DOHH2 (cell line): ENCODE measurements at regions not wholly inside any gene's neighbourhood (a gene's known extent, or its start where the extent isn't known, plus 50 kb on each side); places are given as distances from the start of the nearest gene placed in this dataset.

Experiments
- H3F3A ChIP-seq: fragments of 200-600 bp; sonication (generic), shearing (Covaris generic); 2 replicates; pipeline ENCODE4 v1.6.0; 2016; ENCODE audit warnings: antibody characterized with exemption, mild to moderate bottlenecking; ENCODE audit not compliant: control insufficient read depth, insufficient read depth
- H3K27ac ChIP-seq: fragments of 200-600 bp; sonication (generic); 2 replicates; pipeline ENCODE4 v1.5.1; 2014; ENCODE audit warnings: low read depth, mild to moderate bottlenecking, low read length, moderate library complexity
- H3K27me3 ChIP-seq: fragments of 200-600 bp; sonication (generic); 2 replicates; pipeline ENCODE4 v1.6.1; 2014; ENCODE audit warnings: mild to moderate bottlenecking, low read length, mixed read lengths; ENCODE audit not compliant: control insufficient read depth
- H3K36me3 ChIP-seq: fragments of 200-600 bp; sonication (generic); 2 replicates; pipeline ENCODE4 v1.6.1; 2014; ENCODE audit warnings: mild to moderate bottlenecking, low read length, moderate library complexity, mixed read lengths; ENCODE audit not compliant: control insufficient read depth
- H3K4me1 ChIP-seq: fragments of 200-600 bp; sonication (generic); 2 replicates; pipeline ENCODE4 v1.6.1; 2014; ENCODE audit warnings: mild to moderate bottlenecking, low read length, mixed read lengths; ENCODE audit not compliant: control insufficient read depth
- H3K4me2 ChIP-seq: fragments of 200-600 bp; sonication (generic); 2 replicates; pipeline ENCODE4 v1.6.0; 2014; ENCODE audit warnings: mild to moderate bottlenecking, low read length, moderate library complexity
- H3K4me3 ChIP-seq: fragments of 200-600 bp; sonication (generic); 2 replicates; pipeline ENCODE4 v1.5.1; 2014; ENCODE audit warnings: mild to moderate bottlenecking, low read length, mixed read lengths
- H3K79me2 ChIP-seq: fragments of 200-600 bp; sonication (generic); 2 replicates; pipeline ENCODE4 v1.6.1; 2014; ENCODE audit warnings: mild to moderate bottlenecking, low read length, mixed read lengths; ENCODE audit not compliant: control insufficient read depth
- H3K9me2 ChIP-seq: fragments of 200-600 bp; sonication (generic); replicated peaks from 2 replicates; pipeline ENCODE4 v1.6.1; 2014; ENCODE audit warnings: mild to moderate bottlenecking, low read length, mixed read lengths; ENCODE audit not compliant: control insufficient read depth
- H3K9me3 ChIP-seq: fragments of 200-600 bp; sonication (generic); 2 replicates; pipeline ENCODE4 v1.6.1; 2014; ENCODE audit warnings: antibody characterized with exemption, low read length, mixed read lengths; ENCODE audit not compliant: control insufficient read depth, insufficient read depth
- H4K20me1 ChIP-seq: fragments of 200-600 bp; sonication (generic); 2 replicates; pipeline ENCODE4 v1.6.0; 2014; ENCODE audit warnings: low read depth, mild to moderate bottlenecking, antibody characterized with exemption, low read length, moderate library complexity; ENCODE audit not compliant: control insufficient read depth, insufficient read depth
- CTCF ChIP-seq: fragments of 200-600 bp; sonication (generic); IDR thresholded peaks from one replicate; pipeline ENCODE4 v1.5.1; 2014; ENCODE audit warnings: antibody characterized with exemption, mild to moderate bottlenecking, low read depth, low read length; ENCODE audit not compliant: poor library complexity, severe bottlenecking
- EZH2phosphoT487 ChIP-seq: fragments of 200-600 bp; sonication (generic); IDR thresholded peaks from 2 replicates; pipeline ENCODE4 v1.6.1; 2017; ENCODE audit warnings: borderline replicate concordance, mild to moderate bottlenecking, antibody characterized with exemption, low read length, moderate library complexity, mixed read lengths

DNA sequence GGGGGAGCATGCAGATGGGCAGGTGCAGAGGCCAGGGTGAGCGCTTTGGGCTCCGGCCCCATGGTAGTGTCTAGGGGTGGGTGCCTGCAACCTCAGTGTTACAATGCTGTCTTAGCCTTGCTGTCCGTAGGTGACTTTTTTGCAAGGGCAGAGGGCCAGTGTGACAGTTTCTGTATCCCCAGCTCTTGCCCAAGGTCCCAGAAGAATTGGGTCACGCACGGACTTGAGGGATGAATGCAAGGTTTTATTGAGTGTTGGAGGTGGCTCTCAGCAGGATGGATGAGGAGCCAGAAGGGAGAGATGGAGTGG, 492.5 kb downstream of the AGTPBP1 start:
- H3K79me2 ChIP-seq, result no peaks in the 10 kb centered on the region
- H3K9me2 ChIP-seq, result no peaks in the 10 kb centered on the region
- no peaks in the 10 kb centered on the region for H3K9me3 ChIP-seq
- TF ChIP-seq CTCF (no peak), EZH2phosphoT487 (no peak)
- H4K20me1 ChIP-seq, result no peaks in the 10 kb centered on the region
- no peak overlapping the region for H3K4me2 ChIP-seq
- H3K36me3 ChIP-seq, result no peaks in the 10 kb centered on the region
- H3K4me3 ChIP-seq, result no peak overlapping the region
- H3K4me1 ChIP-seq, result no peaks in the 10 kb centered on the region
- H3F3A ChIP-seq, result no peaks in the 10 kb centered on the region
- H3K27ac ChIP-seq, result no peak overlapping the region
- no peaks in the 10 kb centered on the region for H3K27me3 ChIP-seq

- H4K20me1 ChIP-seq, result no peaks in the 10 kb centered on the region
- H3K36me3 ChIP-seq, result no peaks in the 10 kb centered on the region
- no peaks in the 10 kb centered on the region for H3K4me1 ChIP-seq
- no peak overlapping the region for H3K27ac ChIP-seq
- no peaks in the 10 kb centered on the region for H3K27me3 ChIP-seq
- no peak overlapping the region for H3K4me3 ChIP-seq
- no peaks in the 10 kb centered on the region for H3K9me3 ChIP-seq
- no peak overlapping the region for H3K4me2 ChIP-seq
- TF ChIP-seq CTCF (no peak), EZH2phosphoT487 (no peak)
- H3K9me2 ChIP-seq, result no peaks in the 10 kb centered on the region
- no peaks in the 10 kb centered on the region for H3K79me2 ChIP-seq
- no peaks in the 10 kb centered on the region for H3F3A ChIP-seq
Measured at GRCh38 chr9:85248514-85249312, 493.0 kb downstream of the AGTPBP1 start.

DNA sequence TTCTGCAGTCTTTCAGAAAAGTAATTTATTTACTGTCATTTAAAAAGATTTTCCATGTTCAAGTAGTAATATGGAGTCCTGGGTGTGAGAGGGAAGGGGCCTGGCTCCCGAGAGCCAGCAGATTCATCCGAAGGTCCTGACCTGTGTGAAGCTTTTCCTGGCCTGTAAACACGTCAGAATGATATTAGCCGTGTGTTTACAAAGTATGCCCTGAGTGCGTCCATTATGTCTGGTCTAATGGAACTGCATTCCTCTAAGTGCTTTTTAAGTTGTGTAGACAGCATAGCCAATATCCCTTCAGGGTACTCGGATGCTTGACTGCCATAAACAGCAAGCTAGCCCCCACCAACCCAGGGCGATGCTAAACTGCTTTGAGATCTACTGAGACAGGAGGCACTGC, 495.2 kb downstream of the AGTPBP1 start:
- Histone ChIP-seq H3K79me2 (no peaks in the 10 kb centered on the region), H3K36me3 (no peaks in the 10 kb centered on the region), H3K9me3 (no peaks in the 10 kb centered on the region), H3K27me3 (no peaks in the 10 kb centered on the region), H3K27ac (no peak overlapping the region), H3F3A (no peaks in the 10 kb centered on the region), H3K9me2 (no peaks in the 10 kb centered on the region), H3K4me2 (no peak overlapping the region), H3K4me3 (no peak overlapping the region), H3K4me1 (no peaks in the 10 kb centered on the region), H4K20me1 (no peaks in the 10 kb centered on the region)
- TF ChIP-seq EZH2phosphoT487 (no peak), CTCF (no peak)
